Pancreas (tissue), 10 donors: ENCODE measurements at regions not wholly inside any gene's neighbourhood (a gene's known extent, or its start where the extent isn't known, plus 50 kb on each side); places are given as distances from the start of the nearest gene placed in this dataset.

ENCODE experiments used
- ATAC-seq, 4 donors: fragments of 200-7000 bp; cut with Tn5 transposase; one replicate each; pipeline versions ENCODE4 v1.8.0 to v1.9.1; 2020; ENCODE audit warnings: mild to moderate bottlenecking in 4 of 4, moderate library complexity in 4 of 4
- DNase-seq, 6 donors: peaks; one replicate each; pipeline ENCODE4 v3.0.0-alpha.2; 2020
- FAIRE-seq: peaks from 2 replicates; lab custom pipeline; 2012; peaks lifted over from hg19 to GRCh38; lab: Jason Lieb, UNC
- H3K27ac ChIP-seq, 4 donors: fragments of 200-600 bp; sonication (generic); 1 replicate in 3 of 4; 2 replicates in 1 of 4; pipeline versions ENCODE4 v1.5.0 to v1.8.0; 2020
- H3K27me3 ChIP-seq, 4 donors: fragments of 200-600 bp; one replicate each; pipeline ENCODE4 v1.8.0; 2021
- H3K36me3 ChIP-seq, 3 donors: fragments of 200-600 bp; sonication (generic) in 1 of 3; one replicate each; pipeline versions ENCODE4 v1.5.0 to v1.8.0; 2020 to 2021
- H3K4me1 ChIP-seq, 3 donors: fragments of 200-600 bp; one replicate each; pipeline ENCODE4 v1.8.0; 2021
- H3K4me3 ChIP-seq, 4 donors: fragments of 200-600 bp; sonication (generic) in 2 of 4; one replicate each; pipeline versions ENCODE4 v1.5.0 to v1.8.0; 2020 to 2021
- H3K9me3 ChIP-seq, 4 donors: fragments of 200-600 bp; one replicate each; pipeline ENCODE4 v1.8.0; 2021
- WGBS, 2 donors: extraction: QIAGEN DNeasy Blood & Tissue Kit; methylation state at CpG; one replicate each; pipeline ENCODE4 v1.1.7; 2013; 5-methylcytosine and 5-hydroxymethylcytosine counted together
- intact Hi-C, 3 donors: fragments of 100-400 bp; cut with DNase I; formaldehyde crosslinking; loops; one replicate each; pipeline versions ENCODE4 v1.11.1 to v1.14.2; 2022
- TF ChIP-seq, protein P1 (sequence below), 4 donors: fragments of 200-600 bp; sonication (generic) in 3 of 4; IDR thresholded peaks; one replicate each; pipeline versions ENCODE4 v1.5.0 to v1.8.0; 2021; ENCODE audit warnings: antibody characterized with exemption in 4 of 4
- donor health status: healthy with polysubstance abuse.
- donor health status: DM: no; HTN: no; CAD: no; lungs with moderate emphysema.
- donor health status: DM: no; HTN: no; CAD: no.
- donor health status: control.
- donor health status: control.
- donor health status: Bipolar disorder and iron deficiency.
- donor health status: DM: yes; HTN: yes; CAD: no.
- donor health status: DM: no; HTN: no; CAD: no.
- donor health status: DM: no; HTN: no; CAD: no.
- donor health status: DM: yes; HTN: yes; CAD: no.

DNA sequence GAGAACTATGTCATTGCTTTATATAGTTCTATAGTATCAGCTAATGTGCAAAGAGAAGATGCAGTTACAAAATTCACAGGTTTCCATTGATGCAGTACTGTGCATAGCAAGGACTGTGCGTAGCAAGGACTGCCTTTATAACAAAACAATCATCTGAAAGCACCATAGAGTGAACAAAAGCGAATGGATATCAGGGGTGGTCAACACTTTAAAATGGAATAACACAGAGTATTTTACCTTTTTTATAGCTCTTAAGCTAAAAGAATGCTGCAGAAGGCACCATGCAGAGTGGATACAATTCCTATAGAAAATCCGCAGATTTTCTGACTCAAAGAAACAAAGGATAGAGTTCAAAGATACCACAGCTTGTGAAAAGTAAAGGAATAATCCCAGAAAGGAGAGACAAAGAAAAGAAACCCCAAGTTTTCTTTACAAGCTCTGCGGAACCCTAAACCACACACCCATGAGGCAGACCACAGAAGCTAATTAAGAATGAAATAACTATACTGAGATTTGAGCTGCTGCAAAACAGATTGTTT is 229.9 kb upstream of the DTNA start:
- no peaks in the 10 kb centered on the region for H3K4me1 ChIP-seq

DNA sequence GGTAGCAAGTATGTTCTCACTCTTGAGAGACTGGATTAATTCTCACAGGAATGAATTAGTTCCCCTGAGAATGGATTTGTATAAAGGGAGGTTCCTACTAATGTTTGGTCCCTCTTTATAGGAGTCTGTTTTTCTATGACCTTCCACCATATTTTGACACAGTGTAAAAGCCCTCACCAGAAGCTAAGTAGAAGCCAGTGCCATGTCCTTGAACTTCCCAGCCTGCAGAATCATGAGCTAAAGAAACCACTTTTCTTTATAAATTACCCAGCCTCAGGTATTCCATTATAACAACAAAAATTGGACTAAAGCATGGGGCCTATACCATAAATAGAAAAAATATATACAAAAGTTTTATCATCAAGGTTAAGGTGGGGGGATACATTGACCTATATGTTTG is 227.9 kb upstream of the DTNA start:
- Histone ChIP-seq H3K4me1 (no peaks in the 10 kb centered on the region), H3K27me3 (no peaks in the 10 kb centered on the region), H3K36me3 (no peaks in the 10 kb centered on the region), H3K9me3 (no peaks in the 10 kb centered on the region), H3K4me3 (no peak overlapping the region), H3K27ac (no peak overlapping the region)
- ATAC-seq: no peak
- TF ChIP-seq, protein P1, sequence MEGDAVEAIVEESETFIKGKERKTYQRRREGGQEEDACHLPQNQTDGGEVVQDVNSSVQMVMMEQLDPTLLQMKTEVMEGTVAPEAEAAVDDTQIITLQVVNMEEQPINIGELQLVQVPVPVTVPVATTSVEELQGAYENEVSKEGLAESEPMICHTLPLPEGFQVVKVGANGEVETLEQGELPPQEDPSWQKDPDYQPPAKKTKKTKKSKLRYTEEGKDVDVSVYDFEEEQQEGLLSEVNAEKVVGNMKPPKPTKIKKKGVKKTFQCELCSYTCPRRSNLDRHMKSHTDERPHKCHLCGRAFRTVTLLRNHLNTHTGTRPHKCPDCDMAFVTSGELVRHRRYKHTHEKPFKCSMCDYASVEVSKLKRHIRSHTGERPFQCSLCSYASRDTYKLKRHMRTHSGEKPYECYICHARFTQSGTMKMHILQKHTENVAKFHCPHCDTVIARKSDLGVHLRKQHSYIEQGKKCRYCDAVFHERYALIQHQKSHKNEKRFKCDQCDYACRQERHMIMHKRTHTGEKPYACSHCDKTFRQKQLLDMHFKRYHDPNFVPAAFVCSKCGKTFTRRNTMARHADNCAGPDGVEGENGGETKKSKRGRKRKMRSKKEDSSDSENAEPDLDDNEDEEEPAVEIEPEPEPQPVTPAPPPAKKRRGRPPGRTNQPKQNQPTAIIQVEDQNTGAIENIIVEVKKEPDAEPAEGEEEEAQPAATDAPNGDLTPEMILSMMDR (IDR thresholded peaks at IDR 0.05): no peak
- intact Hi-C loops: no loop called here
- FAIRE-seq: no peak
- DNase-seq: no peak

More for the DNA sequence above, 229.9 kb upstream of the DTNA start:
- Histone ChIP-seq H3K9me3 (no peaks in the 10 kb centered on the region), H3K36me3 (no peaks in the 10 kb centered on the region), H3K27me3 (no peaks in the 10 kb centered on the region), H3K27ac (no peak overlapping the region), H3K4me3 (no peak overlapping the region)
- DNase-seq (no peak), ATAC-seq (no peak), FAIRE-seq (no peak)
- whole genome bisulfite sequencing, 2 donors: 69 to 70% methylated on average over 4 of the region's 4 CpGs
- TF ChIP-seq, protein P1 (IDR thresholded peaks at IDR 0.05): no peak
- intact Hi-C loops: no loop called here

DNA sequence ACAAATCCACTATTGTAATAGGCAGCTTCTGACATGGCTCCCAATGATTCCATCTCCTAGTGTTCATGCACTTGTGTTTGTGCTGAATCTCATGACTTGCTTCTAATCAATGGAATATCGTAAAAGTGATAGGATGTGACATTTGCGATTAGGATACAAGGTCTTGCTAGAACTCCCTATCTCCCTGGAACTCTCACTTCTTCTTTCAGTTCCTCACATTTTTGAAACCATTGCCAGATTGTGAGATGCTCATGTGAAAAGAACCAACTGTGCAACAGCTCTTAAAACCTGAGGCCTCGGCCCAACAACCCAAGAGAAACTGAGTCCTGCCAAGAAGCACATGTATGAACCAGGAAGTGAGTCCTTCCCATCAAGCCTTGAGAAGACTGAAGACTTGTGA is 226.9 kb upstream of the DTNA start:
- FAIRE-seq (no peak), DNase-seq (no peak), ATAC-seq (no peak)
- TF ChIP-seq, protein P1 (IDR thresholded peaks at IDR 0.05): no peak
- Histone ChIP-seq H3K36me3 (no peaks in the 10 kb centered on the region), H3K27me3 (no peaks in the 10 kb centered on the region), H3K27ac (no peak overlapping the region), H3K4me3 (no peak overlapping the region), H3K9me3 (no peaks in the 10 kb centered on the region), H3K4me1 (no peaks in the 10 kb centered on the region)
- intact Hi-C loops: no loop called here
- 43 to 57% methylated on average over 3 of the region's 3 CpGs for WGBS, 2 donors

DNA sequence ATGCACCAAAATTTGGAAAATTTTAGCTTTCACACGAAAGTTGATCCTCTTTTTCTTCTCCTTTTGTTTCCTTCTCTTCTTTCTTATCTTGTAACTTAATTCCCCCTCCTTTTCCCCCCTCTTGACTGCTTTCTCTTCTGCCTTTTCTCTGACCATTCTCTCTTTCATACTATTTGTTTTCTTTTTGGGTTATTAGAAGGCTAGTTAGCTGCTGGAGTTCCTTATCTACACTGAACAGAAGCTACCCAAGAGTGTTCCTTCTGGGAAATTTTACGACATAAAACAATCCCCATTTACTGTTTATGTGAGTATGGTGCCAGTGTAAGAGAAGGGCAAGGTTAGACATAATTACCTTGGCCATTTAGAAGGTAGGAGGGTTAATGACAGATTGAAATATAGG is 218.4 kb upstream of the DTNA start:
- intact Hi-C loops: no loop called here
- H3K27me3 ChIP-seq: no peaks in the 10 kb centered on the region
- ATAC-seq (no peak), DNase-seq (no peak), FAIRE-seq (no peak)
- H3K36me3 ChIP-seq: no peaks in the 10 kb centered on the region
- 82 to 84% methylated on average over 2 of the region's 2 CpGs for WGBS, 2 donors
- TF ChIP-seq, protein P1 (IDR thresholded peaks at IDR 0.05): no peak
- H3K9me3 ChIP-seq: no peaks in the 10 kb centered on the region
- H3K4me3 ChIP-seq: no peak overlapping the region
- H3K4me1 ChIP-seq: peaks cover 5 to 20% (median 9%) of the 10 kb centered on the region in 3 donors
- no peak overlapping the region for H3K27ac ChIP-seq

DNA sequence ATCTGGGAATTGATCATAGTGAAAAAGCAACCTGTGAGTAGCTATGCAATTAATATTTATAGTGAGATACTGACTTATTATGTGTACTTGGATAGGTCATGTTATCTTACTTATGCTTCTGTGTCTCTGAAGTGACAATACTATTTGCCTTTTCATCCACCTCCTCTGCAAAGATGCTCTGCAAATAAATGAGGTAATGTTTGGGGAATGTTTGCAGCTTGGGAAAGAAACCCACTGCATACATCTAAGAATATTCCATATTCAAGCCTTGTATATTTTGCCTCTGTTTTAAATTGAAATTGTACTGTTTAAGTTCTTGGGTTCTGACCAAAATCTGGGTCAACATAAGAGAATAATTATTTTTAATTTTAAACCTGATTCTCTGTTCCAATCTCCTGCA is 217.4 kb upstream of the DTNA start:
- peaks cover 5 to 20% (median 12%) of the 10 kb centered on the region in 3 donors for H3K4me1 ChIP-seq
- H3K9me3 ChIP-seq: no peaks in the 10 kb centered on the region
- peak overlapping the region; percentile 79 to 95 (median 90) for H3K27ac ChIP-seq
- TF ChIP-seq, protein P1 (IDR thresholded peaks at IDR 0.05): no peak
- FAIRE-seq: no peak
- no peak for DNase-seq
- intact Hi-C loops: no loop called here
- ATAC-seq: peak in 2 of 4 donors; percentile 12 to 44
- H3K4me3 ChIP-seq: peak overlapping the region in 3 of 4 donors; percentile 60 to 77 (median 74)
- no peaks in the 10 kb centered on the region for H3K27me3 ChIP-seq
- H3K36me3 ChIP-seq: no peaks in the 10 kb centered on the region
